RWPE2 (cell line): ENCODE measurements at regions not wholly inside any gene's neighbourhood (a gene's known extent, or its start where the extent isn't known, plus 50 kb on each side); places are given as distances from the start of the nearest gene placed in this dataset.

Source experiments
- ATAC-seq: fragments of 200-7000 bp; cut with Tn5 transposase; 3 replicates; pipeline ENCODE4 v1.9.1; 2021; ENCODE audit warnings: low read depth
- DNase-seq: peaks from one replicate; pipeline ENCODE4 v3.0.0-alpha.2; 2020; ENCODE audit warnings: low spot score
- H3K27ac ChIP-seq: fragments of 450-650 bp; 2 replicates; pipeline ENCODE4 v1.5.1; 2017; ENCODE audit warnings: mild to moderate bottlenecking; ENCODE audit not compliant: poor library complexity, severe bottlenecking
- H3K27me3 ChIP-seq: fragments of 250-450 bp; sonication (Bioruptor Pico); 2 replicates; pipeline ENCODE4 v1.5.1; 2021; ENCODE audit warnings: mild to moderate bottlenecking, moderate library complexity; ENCODE audit not compliant: insufficient read depth, poor library complexity, severe bottlenecking
- H3K36me3 ChIP-seq: fragments of 250-450 bp; sonication (Bioruptor Pico); 2 replicates; pipeline ENCODE4 v1.5.1; 2020; ENCODE audit warnings: low read depth, mild to moderate bottlenecking, moderate library complexity
- H3K4me1 ChIP-seq: fragments of 250-450 bp; sonication (Bioruptor Pico); 2 replicates; pipeline ENCODE4 v1.5.1; 2021; ENCODE audit warnings: mild to moderate bottlenecking, moderate library complexity; ENCODE audit not compliant: insufficient read depth, poor library complexity, severe bottlenecking
- H3K4me3 ChIP-seq: fragments of 250-450 bp; sonication (Bioruptor Pico); 2 replicates; pipeline ENCODE4 v1.5.1; 2021; ENCODE audit warnings: mild to moderate bottlenecking, moderate library complexity; ENCODE audit not compliant: severe bottlenecking
- H3K9me3 ChIP-seq: fragments of 250-450 bp; sonication (Bioruptor Pico); 2 replicates; pipeline ENCODE4 v1.5.1; 2021; ENCODE audit warnings: mild to moderate bottlenecking, moderate library complexity; ENCODE audit not compliant: severe bottlenecking
- CTCF ChIP-seq: fragments of 450-650 bp; IDR thresholded peaks from one replicate; pipeline ENCODE4 v1.5.1; 2017; ENCODE audit warnings: mild to moderate bottlenecking, moderate library complexity; ENCODE audit not compliant: poor library complexity, severe bottlenecking

GRCh38 chr5:153866176-153866575 is 172.5 kb downstream of the FAM114A2 start:
- no peak for TF ChIP-seq CTCF
- no peak for DNase-seq
- no peaks in the 10 kb centered on the region for H3K36me3 ChIP-seq
- no peak for ATAC-seq
- H3K4me1 ChIP-seq, result no peaks in the 10 kb centered on the region
- H3K4me3 ChIP-seq, result no peak overlapping the region
- peaks cover 5% of the 10 kb centered on the region for H3K9me3 ChIP-seq
- H3K27ac ChIP-seq, result no peak overlapping the region
- H3K27me3 ChIP-seq, result no peaks in the 10 kb centered on the region

- TF ChIP-seq CTCF, result no peak
- no peaks in the 10 kb centered on the region for H3K27me3 ChIP-seq
- ATAC-seq, result no peak
These were observed 173.7 kb downstream of the FAM114A2 start for GRCh38 chr5:153865016-153865415.

GRCh38 chr5:153863951-153864350 is 174.8 kb downstream of the FAM114A2 start:
- Histone ChIP-seq H3K9me3 (no peaks in the 10 kb centered on the region), H3K4me3 (no peak overlapping the region), H3K27me3 (no peaks in the 10 kb centered on the region), H3K4me1 (no peaks in the 10 kb centered on the region), H3K36me3 (no peaks in the 10 kb centered on the region), H3K27ac (no peak overlapping the region)
- no peak for DNase-seq
- no peak for ATAC-seq
- no peak for TF ChIP-seq CTCF

More at GRCh38 chr5:153865016-153865415, 173.7 kb downstream of the FAM114A2 start:
- Histone ChIP-seq H3K4me3 (no peak overlapping the region), H3K36me3 (no peaks in the 10 kb centered on the region), H3K27ac (no peak overlapping the region), H3K9me3 (peaks cover 2% of the 10 kb centered on the region), H3K4me1 (no peaks in the 10 kb centered on the region)
- no peak for DNase-seq
